GM19463 (cell line): ENCODE measurements at regions not wholly inside any gene's neighbourhood (a gene's known extent, or its start where the extent isn't known, plus 50 kb on each side); places are given as distances from the start of the nearest gene placed in this dataset.

Experiments
- ATAC-seq: cut with Tn5 transposase; IDR thresholded peaks from one replicate; pipeline ENCODE4 v1.9.1; 2021; ENCODE audit warnings: mild to moderate bottlenecking, moderate library complexity; ENCODE audit not compliant: unreplicated experiment

- ATAC-seq = no peak
Observed at GRCh38 chr1:187234706-187235105, 406.0 kb downstream of the PLA2G4A start.

GRCh38 chr1:187236199-187236598, 407.4 kb downstream of the PLA2G4A start:
- no peak for ATAC-seq

- no peak for ATAC-seq
Observed at GRCh38 chr1:187236676-187237075, 407.9 kb downstream of the PLA2G4A start.

GRCh38 chr1:187237542-187237941, 408.8 kb downstream of the PLA2G4A start:
- no peak for ATAC-seq

DNA sequence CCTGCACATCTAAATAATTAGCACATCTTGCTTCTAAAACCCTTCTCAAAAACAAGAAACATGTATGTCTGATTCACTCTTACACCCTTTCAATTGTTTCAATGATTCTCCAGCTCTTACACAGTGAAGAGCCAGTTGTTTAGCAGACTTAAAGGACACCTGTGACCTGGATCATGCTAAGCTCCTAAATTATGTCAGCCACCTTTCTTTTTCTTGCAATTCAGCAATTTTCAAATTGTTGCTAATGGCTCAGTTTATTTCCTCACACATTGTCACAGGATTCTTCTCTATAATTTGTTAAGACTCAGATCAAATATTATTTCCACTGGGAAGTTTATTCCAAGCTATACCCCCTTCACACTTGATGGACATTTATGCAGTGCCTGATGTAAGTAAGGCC, 413.2 kb downstream of the PLA2G4A start:
- ATAC-seq = no peak

DNA sequence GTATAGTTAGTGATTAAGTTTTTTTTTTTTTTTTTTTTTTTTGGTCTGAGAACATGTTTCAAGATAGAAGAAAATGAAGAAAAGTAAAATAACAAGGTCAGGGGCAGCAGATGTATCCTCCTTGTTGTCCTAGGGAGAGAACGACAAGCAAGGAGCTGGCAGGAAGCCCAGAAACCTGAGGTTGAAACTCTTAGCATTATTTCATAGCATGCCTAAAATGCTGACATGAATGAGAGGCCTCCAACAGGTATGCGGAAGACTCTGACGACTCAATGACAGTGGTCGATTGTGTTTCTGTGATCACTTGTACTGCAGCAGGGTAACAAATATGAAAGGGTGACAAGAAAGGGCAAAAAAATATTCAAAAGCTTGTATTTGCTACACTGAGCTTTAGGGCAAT, 415.9 kb downstream of the PLA2G4A start:
- ATAC-seq = no peak

DNA sequence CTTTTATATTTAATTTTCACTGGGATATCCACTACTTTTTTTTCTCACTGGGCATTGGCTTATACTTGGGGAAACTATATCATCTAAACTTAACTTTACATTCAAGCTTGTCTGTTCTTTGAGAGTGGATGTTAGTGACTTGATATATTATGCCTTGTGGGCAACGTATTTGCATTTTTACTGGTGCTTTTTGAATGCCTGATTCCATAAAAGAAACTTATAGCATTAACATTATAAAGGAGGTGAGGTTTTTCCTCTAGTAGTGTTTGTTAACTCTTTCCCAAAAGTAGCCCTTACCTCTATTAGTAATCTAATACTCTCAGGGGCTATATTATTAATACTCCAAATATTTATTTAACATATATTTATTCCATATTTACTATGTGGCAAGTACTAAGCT, 416.5 kb downstream of the PLA2G4A start:
- no peak for ATAC-seq

DNA sequence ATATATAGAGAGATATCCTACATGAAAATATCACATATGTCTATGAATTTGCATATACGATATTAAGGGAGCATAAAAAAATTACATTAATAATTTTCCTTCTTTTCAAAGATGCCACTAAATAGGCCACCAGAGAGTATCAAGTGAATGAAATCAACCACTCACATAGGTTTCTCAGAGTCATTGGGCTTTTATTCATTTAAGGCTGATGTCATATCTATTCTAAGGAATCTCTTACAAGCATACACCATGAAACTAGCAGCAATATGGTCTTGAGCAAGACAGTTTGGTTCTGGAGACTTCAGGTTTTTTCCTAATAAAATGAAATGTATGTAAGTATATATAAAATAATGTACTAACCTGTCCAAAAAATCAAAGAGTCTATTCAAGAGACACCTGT, 420.4 kb downstream of the PLA2G4A start:
- ATAC-seq = no peak

DNA sequence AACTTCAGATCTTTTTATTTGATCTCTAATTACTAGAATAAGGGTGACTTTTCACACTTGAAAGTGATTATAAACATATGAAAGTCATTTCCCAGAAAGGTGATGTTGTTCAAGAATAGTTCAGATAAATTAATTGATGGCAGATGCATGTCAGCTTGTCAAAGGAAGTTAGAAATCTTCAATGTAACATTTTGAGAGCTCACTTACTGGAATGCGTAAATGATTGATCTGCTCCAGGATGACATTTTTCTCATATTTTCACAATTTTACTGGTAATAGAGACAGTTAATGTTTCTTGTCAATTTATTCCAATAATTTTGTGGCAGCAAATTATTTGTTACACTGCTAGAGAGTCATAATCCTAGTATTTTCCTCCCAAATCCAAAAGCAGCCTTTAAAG, 424.2 kb downstream of the PLA2G4A start:
- no peak for ATAC-seq

DNA sequence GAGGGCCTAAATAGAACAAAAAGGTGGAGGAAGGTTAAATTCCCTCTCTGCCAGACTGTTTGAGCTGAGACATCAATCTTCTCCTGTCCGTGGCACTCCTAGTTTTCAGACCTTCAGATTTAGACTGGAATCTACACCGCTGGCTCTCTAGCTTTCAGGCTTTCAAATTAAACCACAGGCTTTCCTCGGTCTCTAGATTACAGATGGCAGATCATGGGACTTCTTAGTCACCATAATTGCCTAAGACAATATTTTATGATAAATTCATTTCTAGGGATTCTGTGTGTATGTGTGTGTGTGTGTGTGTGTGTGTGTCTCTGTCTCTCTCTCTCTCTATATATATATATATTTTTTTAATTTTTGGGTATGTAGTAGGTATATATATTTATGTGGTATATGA, 428.7 kb downstream of the PLA2G4A start:
- ATAC-seq = no peak

- ATAC-seq = no peak
Observed at GRCh38 chr1:187261637-187262036, 432.9 kb downstream of the PLA2G4A start.

- ATAC-seq = no peak
Observed at GRCh38 chr1:187262731-187263130, 434.0 kb downstream of the PLA2G4A start.

DNA sequence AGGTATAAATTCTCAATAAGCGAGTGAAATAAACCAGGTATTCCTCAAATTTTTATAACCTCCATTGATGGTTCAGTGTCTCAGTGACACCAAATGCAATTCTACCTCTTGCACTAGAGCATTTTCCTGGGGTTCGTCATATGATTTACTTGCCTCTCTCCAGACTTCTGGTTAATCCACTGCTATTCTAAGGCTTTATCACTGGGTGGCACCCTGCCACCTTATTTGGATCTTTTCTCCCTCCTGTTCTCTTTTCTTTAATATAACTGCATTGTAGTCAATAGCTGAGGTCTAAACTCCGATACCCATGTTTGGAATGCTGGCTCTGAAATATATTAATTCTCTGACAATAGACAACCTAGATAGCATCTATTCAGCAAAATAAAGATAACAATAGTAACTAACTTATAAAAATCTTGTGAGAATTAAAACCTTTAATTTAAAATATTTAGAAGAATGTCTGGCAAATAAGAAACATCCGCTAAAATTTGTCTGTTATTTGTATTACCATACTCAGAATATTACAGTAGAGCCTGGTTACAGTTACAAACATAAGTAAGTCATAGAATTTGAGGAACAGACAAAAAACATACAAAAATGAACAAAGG, 436.4 kb downstream of the PLA2G4A start:
- no peak for ATAC-seq

GRCh38 chr1:187266051-187266450, 437.3 kb downstream of the PLA2G4A start:
- ATAC-seq = no peak

DNA sequence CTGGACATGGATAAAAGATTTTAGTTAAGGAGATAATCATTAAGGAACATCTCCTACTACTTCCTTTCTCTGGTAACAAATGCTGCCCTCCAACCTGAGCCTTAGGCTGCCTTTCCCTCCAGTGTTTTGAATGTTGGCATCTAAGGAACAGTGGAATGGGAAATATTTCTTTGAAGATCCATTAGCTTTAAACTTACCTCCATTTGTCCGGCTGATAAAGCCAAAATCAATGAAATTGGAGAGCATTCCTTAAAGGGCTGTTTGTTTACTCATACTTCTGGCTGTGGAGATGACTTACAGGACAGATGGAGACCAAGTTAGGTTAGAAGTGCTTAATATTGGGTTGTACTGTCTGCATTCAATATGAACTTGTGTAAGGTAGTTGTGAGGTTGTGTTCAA, 439.1 kb downstream of the PLA2G4A start:
- no peak for ATAC-seq

GRCh38 chr1:187270256-187270655, 441.5 kb downstream of the PLA2G4A start:
- no peak for ATAC-seq

DNA sequence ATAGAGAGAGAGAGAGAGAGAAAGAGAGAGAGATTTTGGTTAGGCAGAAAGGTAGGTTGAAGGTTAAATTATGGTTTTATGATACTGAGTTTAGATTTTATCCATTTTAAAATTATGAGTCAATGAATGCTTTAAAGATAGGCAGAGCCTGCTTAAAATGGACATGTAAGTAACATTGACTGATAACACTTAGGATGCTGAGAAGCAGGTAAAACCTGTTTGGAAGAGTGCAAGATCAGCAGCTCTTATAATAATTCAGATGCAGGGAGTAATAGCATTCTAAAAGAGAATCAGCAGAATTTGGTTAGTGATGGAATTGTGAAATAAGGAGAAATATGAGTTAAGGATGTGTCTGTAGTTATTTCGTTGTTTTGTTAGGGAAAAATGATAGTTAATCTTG, 446.6 kb downstream of the PLA2G4A start:
- no peak for ATAC-seq

GRCh38 chr1:187275985-187276575, 447.3 kb downstream of the PLA2G4A start:
- ATAC-seq = no peak

DNA sequence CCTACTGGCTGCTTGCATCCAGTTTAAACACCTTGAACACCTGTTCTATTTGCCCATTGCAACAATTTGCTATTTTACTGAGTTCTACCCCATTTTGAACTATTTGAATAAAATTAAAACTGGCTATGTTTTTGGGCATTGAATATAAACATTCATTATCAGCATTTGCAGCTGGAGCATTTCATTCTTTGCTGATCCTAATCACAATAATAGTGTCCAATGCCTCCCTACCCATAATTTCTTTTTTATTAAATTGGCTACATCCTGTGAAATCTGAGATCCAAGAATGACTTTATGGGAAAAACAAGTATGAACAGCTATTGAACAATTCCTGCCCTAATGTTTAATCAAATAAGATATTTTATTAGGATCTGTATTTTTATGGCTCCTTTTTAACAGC, 447.9 kb downstream of the PLA2G4A start:
- ATAC-seq = no peak

DNA sequence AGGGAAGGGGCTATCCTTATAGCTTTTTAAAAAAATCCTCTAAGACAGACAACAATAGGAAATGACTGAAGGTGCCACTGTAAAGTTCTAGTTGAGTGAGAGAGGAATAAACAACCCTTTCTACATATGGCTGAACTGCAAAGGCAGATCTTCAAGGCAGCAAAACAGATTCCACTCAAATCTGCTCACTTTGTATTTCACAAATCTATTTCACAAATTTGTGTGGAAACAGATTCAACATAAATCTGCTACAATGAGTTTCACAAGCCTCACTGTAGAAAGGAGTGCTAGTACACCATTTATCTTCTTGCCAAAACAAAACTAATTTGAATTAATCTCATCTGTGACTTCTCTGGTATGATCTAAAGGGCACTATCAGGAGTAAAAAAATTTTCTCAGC, 451.3 kb downstream of the PLA2G4A start:
- no peak for ATAC-seq

DNA sequence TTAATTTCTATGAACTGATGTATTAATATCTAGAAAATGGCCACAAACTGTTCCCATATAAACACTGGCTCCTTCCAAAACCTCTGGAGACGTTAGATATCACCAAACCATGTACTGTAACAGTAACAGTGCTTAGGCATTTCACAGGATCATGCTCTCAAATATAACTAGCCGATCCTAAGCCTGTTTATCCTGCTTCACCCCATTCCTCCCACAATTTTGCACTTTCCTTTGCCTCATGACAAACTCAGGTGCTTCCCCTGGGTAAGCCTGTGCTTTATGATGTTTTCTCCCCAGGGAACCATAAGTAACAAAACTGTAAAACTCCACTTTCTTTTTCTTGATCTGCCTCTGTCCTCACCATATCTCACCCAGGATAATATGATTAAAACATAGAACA, 452.3 kb downstream of the PLA2G4A start:
- ATAC-seq = no peak

DNA sequence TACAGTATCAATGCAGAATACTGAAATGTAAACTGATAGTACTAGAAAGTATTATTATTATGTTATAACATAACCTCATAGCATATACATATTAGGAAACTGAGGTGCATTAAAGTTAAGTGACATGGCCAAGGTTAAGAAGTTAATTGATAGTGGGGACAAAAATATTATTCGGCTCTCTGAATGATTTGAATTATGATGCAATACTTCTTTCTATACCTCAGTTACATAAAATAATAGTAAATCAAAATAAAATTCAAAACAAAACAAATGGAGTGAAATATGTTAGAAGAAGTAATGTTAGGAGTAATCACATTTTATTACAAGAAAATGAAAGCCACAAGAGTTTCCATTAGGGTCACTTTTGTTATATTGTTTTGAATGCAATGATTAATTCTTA, 455.2 kb downstream of the PLA2G4A start:
- no peak for ATAC-seq
